ENCODE measurements at regions not wholly inside any gene's neighbourhood (a gene's known extent, or its start where the extent isn't known, plus 50 kb on each side); places are given as distances from the start of the nearest gene placed in this dataset.

DNA sequence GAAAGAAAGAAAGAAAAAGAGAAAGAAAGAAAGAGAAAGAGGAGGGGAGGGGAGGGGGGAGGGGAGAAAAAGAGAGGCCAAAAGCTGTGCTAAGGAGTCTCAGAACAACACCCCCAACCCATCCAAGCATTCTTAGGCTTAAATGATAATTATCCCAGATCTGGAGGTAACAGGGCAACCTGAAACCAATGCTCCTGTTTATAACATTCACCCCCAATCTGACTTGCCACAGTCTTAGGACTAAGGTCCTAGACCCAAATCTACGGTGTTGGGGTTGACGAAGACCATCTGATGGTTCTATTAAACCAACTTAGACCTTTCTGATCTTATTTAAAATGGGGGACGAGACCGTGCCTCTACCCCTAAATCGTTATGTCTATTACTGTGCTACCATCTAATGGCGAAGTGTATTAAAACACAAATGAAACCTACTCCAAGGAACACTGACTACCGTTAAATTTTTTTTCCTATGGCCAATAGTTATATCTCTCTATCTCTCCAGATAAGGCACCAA lies 119.3 kb upstream of the CDC42BPA start:
- Histone ChIP-seq H3K4me3 (ENCODE audit: low read length, poor library complexity, severe bottlenecking) (peak overlapping the region; percentile 62), H2AFZ (ENCODE audit: low read length) (peak overlapping the region; percentile 92)
- TF ChIP-seq, protein P1, sequence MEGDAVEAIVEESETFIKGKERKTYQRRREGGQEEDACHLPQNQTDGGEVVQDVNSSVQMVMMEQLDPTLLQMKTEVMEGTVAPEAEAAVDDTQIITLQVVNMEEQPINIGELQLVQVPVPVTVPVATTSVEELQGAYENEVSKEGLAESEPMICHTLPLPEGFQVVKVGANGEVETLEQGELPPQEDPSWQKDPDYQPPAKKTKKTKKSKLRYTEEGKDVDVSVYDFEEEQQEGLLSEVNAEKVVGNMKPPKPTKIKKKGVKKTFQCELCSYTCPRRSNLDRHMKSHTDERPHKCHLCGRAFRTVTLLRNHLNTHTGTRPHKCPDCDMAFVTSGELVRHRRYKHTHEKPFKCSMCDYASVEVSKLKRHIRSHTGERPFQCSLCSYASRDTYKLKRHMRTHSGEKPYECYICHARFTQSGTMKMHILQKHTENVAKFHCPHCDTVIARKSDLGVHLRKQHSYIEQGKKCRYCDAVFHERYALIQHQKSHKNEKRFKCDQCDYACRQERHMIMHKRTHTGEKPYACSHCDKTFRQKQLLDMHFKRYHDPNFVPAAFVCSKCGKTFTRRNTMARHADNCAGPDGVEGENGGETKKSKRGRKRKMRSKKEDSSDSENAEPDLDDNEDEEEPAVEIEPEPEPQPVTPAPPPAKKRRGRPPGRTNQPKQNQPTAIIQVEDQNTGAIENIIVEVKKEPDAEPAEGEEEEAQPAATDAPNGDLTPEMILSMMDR (conservative IDR thresholded peaks at IDR 0.05; ENCODE audit: low read length) = peak; percentile 51
- TF ChIP-seq EZH2phosphoT487 (IDR thresholded peaks at IDR 0.05; ENCODE audit: borderline replicate concordance) = no peak

GRCh38 chr1:227434808-227435444 lies 116.6 kb upstream of the CDC42BPA start:
- Histone ChIP-seq H3K9me3 (ENCODE audit: insufficient read depth, low read depth, low read length) (no peaks in the 10 kb centered on the region), H3K9me2 (replicated peaks; ENCODE audit: low read depth, low read length) (no peaks in the 10 kb centered on the region), H3K9ac (ENCODE audit: low read depth, low read length, poor library complexity, severe bottlenecking) (no peak overlapping the region), H3K36me3 (ENCODE audit: insufficient read depth, low read length) (no peaks in the 10 kb centered on the region), H3K4me2 (ENCODE audit: low read depth, low read length, poor library complexity, severe bottlenecking) (no peak overlapping the region), H3F3A (ENCODE audit: low read depth) (no peaks in the 10 kb centered on the region), H3K4me1 (ENCODE audit: insufficient read depth, low read length, poor library complexity, severe bottlenecking) (no peaks in the 10 kb centered on the region), H3K4me3 (ENCODE audit: low read length, poor library complexity, severe bottlenecking) (no peak overlapping the region), H4K20me1 (ENCODE audit: insufficient read depth, low read length, poor library complexity, severe bottlenecking) (no peaks in the 10 kb centered on the region), H3K79me2 (ENCODE audit: insufficient read depth, low read length) (no peaks in the 10 kb centered on the region), H2AFZ (ENCODE audit: low read length) (no peak overlapping the region), H3K27me3 (ENCODE audit: insufficient read depth, low read length, poor library complexity, severe bottlenecking) (no peaks in the 10 kb centered on the region)
- TF ChIP-seq, protein P1 (conservative IDR thresholded peaks at IDR 0.05; ENCODE audit: low read length) = no peak
- TF ChIP-seq EZH2phosphoT487 (IDR thresholded peaks at IDR 0.05; ENCODE audit: borderline replicate concordance) = no peak

More for the DNA sequence above, 119.3 kb upstream of the CDC42BPA start:
- Histone ChIP-seq H4K20me1 (ENCODE audit: insufficient read depth, low read length, poor library complexity, severe bottlenecking) (no peaks in the 10 kb centered on the region), H3F3A (ENCODE audit: low read depth) (no peaks in the 10 kb centered on the region), H3K4me1 (ENCODE audit: insufficient read depth, low read length, poor library complexity, severe bottlenecking) (no peaks in the 10 kb centered on the region), H3K4me2 (ENCODE audit: low read depth, low read length, poor library complexity, severe bottlenecking) (peak overlapping the region; percentile 63), H3K9ac (ENCODE audit: low read depth, low read length, poor library complexity, severe bottlenecking) (no peak overlapping the region), H3K36me3 (ENCODE audit: insufficient read depth, low read length) (no peaks in the 10 kb centered on the region), H3K9me2 (replicated peaks; ENCODE audit: low read depth, low read length) (no peaks in the 10 kb centered on the region), H3K27me3 (ENCODE audit: insufficient read depth, low read length, poor library complexity, severe bottlenecking) (no peaks in the 10 kb centered on the region), H3K9me3 (ENCODE audit: insufficient read depth, low read depth, low read length) (no peaks in the 10 kb centered on the region), H3K79me2 (ENCODE audit: insufficient read depth, low read length) (no peaks in the 10 kb centered on the region)

- no peak for TF ChIP-seq EZH2phosphoT487 (IDR thresholded peaks at IDR 0.05; ENCODE audit: borderline replicate concordance)
- TF ChIP-seq, protein P1 (conservative IDR thresholded peaks at IDR 0.05; ENCODE audit: low read length) = no peak
- Histone ChIP-seq H3F3A (ENCODE audit: low read depth) (no peaks in the 10 kb centered on the region), H3K27me3 (ENCODE audit: insufficient read depth, low read length, poor library complexity, severe bottlenecking) (no peaks in the 10 kb centered on the region), H3K79me2 (ENCODE audit: insufficient read depth, low read length) (no peaks in the 10 kb centered on the region), H2AFZ (ENCODE audit: low read length) (no peak overlapping the region), H3K4me3 (ENCODE audit: low read length, poor library complexity, severe bottlenecking) (no peak overlapping the region), H4K20me1 (ENCODE audit: insufficient read depth, low read length, poor library complexity, severe bottlenecking) (no peaks in the 10 kb centered on the region), H3K4me2 (ENCODE audit: low read depth, low read length, poor library complexity, severe bottlenecking) (no peak overlapping the region), H3K9ac (ENCODE audit: low read depth, low read length, poor library complexity, severe bottlenecking) (no peak overlapping the region), H3K36me3 (ENCODE audit: insufficient read depth, low read length) (no peaks in the 10 kb centered on the region), H3K9me2 (replicated peaks; ENCODE audit: low read depth, low read length) (no peaks in the 10 kb centered on the region), H3K9me3 (ENCODE audit: insufficient read depth, low read depth, low read length) (no peaks in the 10 kb centered on the region), H3K4me1 (ENCODE audit: insufficient read depth, low read length, poor library complexity, severe bottlenecking) (no peaks in the 10 kb centered on the region)
Measured at GRCh38 chr1:227433663-227434341, 115.5 kb upstream of the CDC42BPA start.

Measured in Loucy (cell line).